Liver (tissue), 8 donors: ENCODE measurements at regions not wholly inside any gene's neighbourhood (a gene's known extent, or its start where the extent isn't known, plus 50 kb on each side); places are given as distances from the start of the nearest gene placed in this dataset.

Source experiments
- DNase-seq: peaks from one replicate; pipeline ENCODE4 v3.0.0-alpha.2; 2017; ENCODE audit warnings: low spot score
- H3K27ac ChIP-seq, 2 donors: one replicate each; pipeline ENCODE4 v1.7.0; 2013; ENCODE audit warnings: inconsistent platforms in 2 of 2, low read length in 2 of 2, control low read depth in 1 of 2, low read depth in 1 of 2, mild to moderate bottlenecking in 1 of 2
- H3K27me3 ChIP-seq, 4 donors: one replicate each; pipeline versions ENCODE4 v1.6.1 to v1.7.0; 2013; ENCODE audit warnings: low read length in 3 of 4, inconsistent platforms in 1 of 4, mild to moderate bottlenecking in 1 of 4, moderate library complexity in 1 of 4; ENCODE audit not compliant: control insufficient read depth in 4 of 4, insufficient read depth in 4 of 4
- H3K36me3 ChIP-seq, 4 donors: one replicate each; pipeline versions ENCODE4 v1.6.1 to v1.7.0; 2013; ENCODE audit warnings: low read length in 3 of 4, mild to moderate bottlenecking in 3 of 4, low read depth in 1 of 4, moderate library complexity in 1 of 4; ENCODE audit not compliant: control insufficient read depth in 4 of 4, insufficient read depth in 3 of 4
- H3K4me1 ChIP-seq, 4 donors: one replicate each; pipeline versions ENCODE4 v1.6.1 to v1.7.0; 2013; ENCODE audit warnings: low read length in 3 of 4, mild to moderate bottlenecking in 3 of 4, moderate library complexity in 1 of 4; ENCODE audit not compliant: control insufficient read depth in 4 of 4, insufficient read depth in 4 of 4
- H3K4me3 ChIP-seq, 3 donors: one replicate each; pipeline versions ENCODE4 v1.6.1 to v1.7.0; 2013; ENCODE audit warnings: low read length in 3 of 3, control low read depth in 1 of 3, low read depth in 1 of 3, mild to moderate bottlenecking in 1 of 3
- H3K9ac ChIP-seq, 2 donors: one replicate each; pipeline ENCODE4 v1.7.0; 2013; ENCODE audit warnings: low read length in 2 of 2, mild to moderate bottlenecking in 2 of 2, moderate library complexity in 2 of 2, control low read depth in 1 of 2, low read depth in 1 of 2
- H3K9me3 ChIP-seq, 4 donors: one replicate each; pipeline versions ENCODE4 v1.6.1 to v1.7.0; 2013; ENCODE audit warnings: low read length in 3 of 4; ENCODE audit not compliant: control insufficient read depth in 4 of 4
- EGR1 ChIP-seq, 2 donors: IDR thresholded peaks; 2 replicates each; pipeline ENCODE4 v1.6.1; 2016 to 2018; ENCODE audit warnings: antibody characterized with exemption in 2 of 2, low read depth in 2 of 2
- FOXA1 ChIP-seq: IDR thresholded peaks from 2 replicates; pipeline ENCODE4 v1.6.1; 2016; ENCODE audit warnings: antibody characterized with exemption
- FOXA2 ChIP-seq: IDR thresholded peaks from 2 replicates; pipeline ENCODE4 v1.6.1; 2016; ENCODE audit warnings: antibody characterized with exemption
- GABPA ChIP-seq, 2 donors: IDR thresholded peaks in 1 of 2; conservative IDR thresholded peaks in 1 of 2; 2 replicates each; pipeline ENCODE4 v1.6.1; 2016; ENCODE audit warnings: antibody characterized with exemption in 2 of 2, mild to moderate bottlenecking in 1 of 2, moderate library complexity in 1 of 2
- HNF4A ChIP-seq, 2 donors: conservative IDR thresholded peaks; 2 replicates each; pipeline ENCODE4 v1.6.1; 2016; ENCODE audit warnings: antibody characterized with exemption in 2 of 2, mild to moderate bottlenecking in 2 of 2
- HNF4G ChIP-seq: IDR thresholded peaks from 2 replicates; pipeline ENCODE4 v1.6.1; 2016; ENCODE audit warnings: antibody characterized with exemption
- JUND ChIP-seq, 2 donors: IDR thresholded peaks; 2 replicates each; pipeline ENCODE4 v1.6.1; 2016; ENCODE audit warnings: antibody characterized with exemption in 2 of 2
- NR2F2 ChIP-seq: IDR thresholded peaks from 2 replicates; pipeline ENCODE4 v1.6.1; 2016; ENCODE audit warnings: antibody characterized with exemption
- RAD21 ChIP-seq, 2 donors: IDR thresholded peaks; 2 replicates each; pipeline ENCODE4 v1.6.1; 2016; ENCODE audit warnings: antibody characterized with exemption in 2 of 2, mild to moderate bottlenecking in 2 of 2
- RXRA ChIP-seq, 2 donors: IDR thresholded peaks; 2 replicates each; pipeline ENCODE4 v1.6.1; 2017 to 2018; ENCODE audit warnings: antibody characterized with exemption in 2 of 2, mild to moderate bottlenecking in 1 of 2
- SP1 ChIP-seq: IDR thresholded peaks from 2 replicates; pipeline ENCODE4 v1.6.1; 2018; ENCODE audit warnings: antibody characterized with exemption, mild to moderate bottlenecking
- TAF1 ChIP-seq: conservative IDR thresholded peaks from 2 replicates; pipeline ENCODE4 v1.6.1; 2016; ENCODE audit warnings: antibody characterized with exemption, mild to moderate bottlenecking
- YY1 ChIP-seq: IDR thresholded peaks from 2 replicates; pipeline ENCODE4 v1.6.1; 2016; ENCODE audit warnings: antibody characterized with exemption, mild to moderate bottlenecking
- WGBS: extraction: QIAGEN DNeasy Blood & Tissue Kit; methylation state at CpG from one replicate; pipeline ENCODE4 v1.1.7; 2013; 5-methylcytosine and 5-hydroxymethylcytosine counted together
- TF ChIP-seq, protein P1 (sequence below): IDR thresholded peaks from 2 replicates; pipeline ENCODE4 v1.6.1; 2016; ENCODE audit warnings: antibody characterized with exemption
- TF ChIP-seq, protein P2 (sequence below): IDR thresholded peaks from 2 replicates; pipeline ENCODE4 v1.6.1; 2016; ENCODE audit warnings: antibody characterized with exemption, mild to moderate bottlenecking
- TF ChIP-seq, protein P3 (sequence below): IDR thresholded peaks from 2 replicates; pipeline ENCODE4 v1.6.1; 2016; ENCODE audit warnings: antibody characterized with exemption
- TF ChIP-seq, protein P4 (sequence below): fragments of 150-350 bp; IDR thresholded peaks from 2 replicates; pipeline ENCODE4 v1.5.1; 2017; ENCODE audit warnings: improper control_type of control experiment, low read depth, low read length; ENCODE audit not compliant: missing input control
- donor health status: healthy.
- donor health status: healthy.
- donor health status: healthy.
- donor health status: healthy.
- donor health status: healthy.

DNA sequence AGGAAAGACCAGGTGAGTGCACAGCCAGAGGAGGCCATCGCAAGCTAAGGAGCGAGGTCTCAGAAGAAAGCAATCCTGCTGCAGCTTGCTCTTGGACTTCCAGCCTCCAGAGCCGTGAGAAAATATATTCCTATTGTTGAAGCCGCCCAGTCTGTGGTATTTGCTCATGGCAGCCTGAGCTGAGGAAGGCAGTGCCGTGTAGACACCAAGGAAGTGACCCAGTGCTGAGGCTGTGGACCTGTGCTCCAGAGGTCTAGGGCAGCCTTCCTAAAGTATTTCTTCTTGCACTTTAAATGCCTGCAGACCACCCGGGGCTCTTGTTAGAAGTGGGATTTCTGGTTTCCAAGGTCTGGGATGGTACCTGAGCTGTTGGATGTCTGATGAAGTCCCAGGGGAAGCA lies 158.5 kb upstream of the KL start:
- H3K9ac ChIP-seq = no peak overlapping the region
- H3K4me1 ChIP-seq = no peaks in the 10 kb centered on the region
- peaks cover 6 to 15% (median 11%) of the 10 kb centered on the region in 4 donors for H3K9me3 ChIP-seq
- H3K36me3 ChIP-seq = no peaks in the 10 kb centered on the region
- TF ChIP-seq, protein P1, sequence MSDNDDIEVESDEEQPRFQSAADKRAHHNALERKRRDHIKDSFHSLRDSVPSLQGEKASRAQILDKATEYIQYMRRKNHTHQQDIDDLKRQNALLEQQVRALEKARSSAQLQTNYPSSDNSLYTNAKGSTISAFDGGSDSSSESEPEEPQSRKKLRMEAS = no peak
- TF ChIP-seq, protein P2, sequence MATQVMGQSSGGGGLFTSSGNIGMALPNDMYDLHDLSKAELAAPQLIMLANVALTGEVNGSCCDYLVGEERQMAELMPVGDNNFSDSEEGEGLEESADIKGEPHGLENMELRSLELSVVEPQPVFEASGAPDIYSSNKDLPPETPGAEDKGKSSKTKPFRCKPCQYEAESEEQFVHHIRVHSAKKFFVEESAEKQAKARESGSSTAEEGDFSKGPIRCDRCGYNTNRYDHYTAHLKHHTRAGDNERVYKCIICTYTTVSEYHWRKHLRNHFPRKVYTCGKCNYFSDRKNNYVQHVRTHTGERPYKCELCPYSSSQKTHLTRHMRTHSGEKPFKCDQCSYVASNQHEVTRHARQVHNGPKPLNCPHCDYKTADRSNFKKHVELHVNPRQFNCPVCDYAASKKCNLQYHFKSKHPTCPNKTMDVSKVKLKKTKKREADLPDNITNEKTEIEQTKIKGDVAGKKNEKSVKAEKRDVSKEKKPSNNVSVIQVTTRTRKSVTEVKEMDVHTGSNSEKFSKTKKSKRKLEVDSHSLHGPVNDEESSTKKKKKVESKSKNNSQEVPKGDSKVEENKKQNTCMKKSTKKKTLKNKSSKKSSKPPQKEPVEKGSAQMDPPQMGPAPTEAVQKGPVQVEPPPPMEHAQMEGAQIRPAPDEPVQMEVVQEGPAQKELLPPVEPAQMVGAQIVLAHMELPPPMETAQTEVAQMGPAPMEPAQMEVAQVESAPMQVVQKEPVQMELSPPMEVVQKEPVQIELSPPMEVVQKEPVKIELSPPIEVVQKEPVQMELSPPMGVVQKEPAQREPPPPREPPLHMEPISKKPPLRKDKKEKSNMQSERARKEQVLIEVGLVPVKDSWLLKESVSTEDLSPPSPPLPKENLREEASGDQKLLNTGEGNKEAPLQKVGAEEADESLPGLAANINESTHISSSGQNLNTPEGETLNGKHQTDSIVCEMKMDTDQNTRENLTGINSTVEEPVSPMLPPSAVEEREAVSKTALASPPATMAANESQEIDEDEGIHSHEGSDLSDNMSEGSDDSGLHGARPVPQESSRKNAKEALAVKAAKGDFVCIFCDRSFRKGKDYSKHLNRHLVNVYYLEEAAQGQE = no peak
- no peak for TF ChIP-seq FOXA2
- no peak for TF ChIP-seq HNF4A (conservative IDR thresholded peaks at IDR 0.05)
- TF ChIP-seq, protein P3, sequence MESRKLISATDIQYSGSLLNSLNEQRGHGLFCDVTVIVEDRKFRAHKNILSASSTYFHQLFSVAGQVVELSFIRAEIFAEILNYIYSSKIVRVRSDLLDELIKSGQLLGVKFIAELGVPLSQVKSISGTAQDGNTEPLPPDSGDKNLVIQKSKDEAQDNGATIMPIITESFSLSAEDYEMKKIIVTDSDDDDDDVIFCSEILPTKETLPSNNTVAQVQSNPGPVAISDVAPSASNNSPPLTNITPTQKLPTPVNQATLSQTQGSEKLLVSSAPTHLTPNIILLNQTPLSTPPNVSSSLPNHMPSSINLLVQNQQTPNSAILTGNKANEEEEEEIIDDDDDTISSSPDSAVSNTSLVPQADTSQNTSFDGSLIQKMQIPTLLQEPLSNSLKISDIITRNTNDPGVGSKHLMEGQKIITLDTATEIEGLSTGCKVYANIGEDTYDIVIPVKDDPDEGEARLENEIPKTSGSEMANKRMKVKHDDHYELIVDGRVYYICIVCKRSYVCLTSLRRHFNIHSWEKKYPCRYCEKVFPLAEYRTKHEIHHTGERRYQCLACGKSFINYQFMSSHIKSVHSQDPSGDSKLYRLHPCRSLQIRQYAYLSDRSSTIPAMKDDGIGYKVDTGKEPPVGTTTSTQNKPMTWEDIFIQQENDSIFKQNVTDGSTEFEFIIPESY = no peak
- no peak for TF ChIP-seq NR2F2
- no peak for TF ChIP-seq YY1
- TF ChIP-seq, protein P4, sequence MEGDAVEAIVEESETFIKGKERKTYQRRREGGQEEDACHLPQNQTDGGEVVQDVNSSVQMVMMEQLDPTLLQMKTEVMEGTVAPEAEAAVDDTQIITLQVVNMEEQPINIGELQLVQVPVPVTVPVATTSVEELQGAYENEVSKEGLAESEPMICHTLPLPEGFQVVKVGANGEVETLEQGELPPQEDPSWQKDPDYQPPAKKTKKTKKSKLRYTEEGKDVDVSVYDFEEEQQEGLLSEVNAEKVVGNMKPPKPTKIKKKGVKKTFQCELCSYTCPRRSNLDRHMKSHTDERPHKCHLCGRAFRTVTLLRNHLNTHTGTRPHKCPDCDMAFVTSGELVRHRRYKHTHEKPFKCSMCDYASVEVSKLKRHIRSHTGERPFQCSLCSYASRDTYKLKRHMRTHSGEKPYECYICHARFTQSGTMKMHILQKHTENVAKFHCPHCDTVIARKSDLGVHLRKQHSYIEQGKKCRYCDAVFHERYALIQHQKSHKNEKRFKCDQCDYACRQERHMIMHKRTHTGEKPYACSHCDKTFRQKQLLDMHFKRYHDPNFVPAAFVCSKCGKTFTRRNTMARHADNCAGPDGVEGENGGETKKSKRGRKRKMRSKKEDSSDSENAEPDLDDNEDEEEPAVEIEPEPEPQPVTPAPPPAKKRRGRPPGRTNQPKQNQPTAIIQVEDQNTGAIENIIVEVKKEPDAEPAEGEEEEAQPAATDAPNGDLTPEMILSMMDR = no peak
- TF ChIP-seq HNF4G = no peak
- TF ChIP-seq FOXA1 = no peak
- H3K27ac ChIP-seq = no peak overlapping the region
- H3K27me3 ChIP-seq = no peaks in the 10 kb centered on the region
- DNase-seq = no peak
- 95% methylated on average over 6 of the region's 6 CpGs for WGBS
- H3K4me3 ChIP-seq = no peak overlapping the region

DNA sequence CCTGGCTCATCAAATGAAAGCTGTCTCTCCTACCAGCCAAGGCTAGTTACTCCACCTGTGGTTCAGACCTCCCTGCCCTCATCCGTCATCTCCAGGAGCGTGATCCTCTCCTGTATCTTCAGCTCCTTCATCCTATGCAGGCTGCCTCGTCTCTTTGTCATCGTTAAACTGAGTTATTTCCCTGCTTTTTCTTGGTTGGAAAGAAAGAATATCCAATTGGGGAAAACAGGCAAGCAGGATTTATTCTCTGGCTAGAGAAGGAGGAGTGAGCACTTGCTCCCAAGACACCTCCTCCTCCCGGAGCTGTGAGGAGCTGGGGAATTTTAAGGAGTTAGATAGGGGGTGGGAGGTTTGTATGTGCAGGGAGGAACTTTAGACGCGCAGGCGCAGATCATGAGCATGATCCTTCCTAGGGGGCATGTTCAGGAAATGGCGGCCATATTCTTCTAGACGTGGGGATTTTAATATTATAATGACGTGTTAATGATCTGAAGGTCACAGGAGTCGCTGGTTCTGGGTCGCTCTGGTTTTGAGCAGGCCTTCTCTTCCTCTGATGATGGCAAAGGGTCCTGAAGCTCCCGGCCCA lies 156.4 kb upstream of the KL start:
- no peak overlapping the region for H3K9ac ChIP-seq
- no peak overlapping the region for H3K4me3 ChIP-seq
- H3K4me1 ChIP-seq = no peaks in the 10 kb centered on the region
- H3K27ac ChIP-seq = no peak overlapping the region
- TF ChIP-seq, protein P4 = no peak
- TF ChIP-seq YY1 (no peak), JUND (IDR thresholded peaks at IDR 0.05) (no peak), HNF4G (no peak), FOXA1 (no peak), TAF1 (no peak), RAD21 (IDR thresholded peaks at IDR 0.05) (no peak), EGR1 (IDR thresholded peaks at IDR 0.05; ENCODE audit: low read depth in 2 of 2) (no peak), RXRA (IDR thresholded peaks at IDR 0.05) (no peak), HNF4A (conservative IDR thresholded peaks at IDR 0.05) (no peak), NR2F2 (no peak), SP1 (no peak), GABPA (IDR thresholded peaks at IDR 0.05 in 1 of 2, conservative IDR thresholded peaks at IDR 0.05 in 1 of 2) (no peak)
- TF ChIP-seq, protein P2 = no peak
- WGBS = 94% methylated on average over 14 of the region's 14 CpGs
- no peaks in the 10 kb centered on the region for H3K27me3 ChIP-seq
- peaks cover 6 to 15% (median 11%) of the 10 kb centered on the region in 4 donors for H3K9me3 ChIP-seq
- H3K36me3 ChIP-seq = no peaks in the 10 kb centered on the region
- no peak for DNase-seq
